ENCODE measurements at regions not wholly inside any gene's neighbourhood (a gene's known extent, or its start where the extent isn't known, plus 50 kb on each side); places are given as distances from the start of the nearest gene placed in this dataset.

DNA sequence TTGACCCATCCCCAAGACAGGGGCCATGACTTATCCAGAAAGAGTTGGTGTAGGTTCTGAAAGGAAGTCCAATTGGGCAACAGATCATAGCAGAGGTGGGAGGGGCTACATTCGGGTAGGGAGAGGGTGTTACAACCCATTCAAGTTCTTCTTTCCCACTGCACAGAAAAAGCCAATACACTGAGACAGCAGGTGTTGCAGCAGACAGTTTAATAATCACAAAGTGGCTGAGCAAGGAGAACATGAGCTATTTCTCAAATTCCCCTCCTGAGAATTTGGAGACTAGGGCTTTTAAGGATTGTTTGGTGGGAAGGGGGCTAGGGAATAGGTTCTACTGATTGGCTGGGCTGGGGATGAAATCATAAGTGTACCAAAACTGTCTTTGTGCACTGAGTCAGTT lies 328.4 kb upstream of the POU3F1 start:
- Histone ChIP-seq H3K27ac (no peak overlapping the region), H3K36me3 (no peaks in the 10 kb centered on the region), H3K4me3 (no peak overlapping the region), H3K9me3 (peaks cover 11 to 18% of the 10 kb centered on the region in 2 donors), H3K4me1 (no peaks in the 10 kb centered on the region), H3K27me3 (no peaks in the 10 kb centered on the region)
- intact Hi-C loops (cut with DNase I; ENCODE audit: low total_unique reads), result no loop called here
- TF ChIP-seq, protein P1, sequence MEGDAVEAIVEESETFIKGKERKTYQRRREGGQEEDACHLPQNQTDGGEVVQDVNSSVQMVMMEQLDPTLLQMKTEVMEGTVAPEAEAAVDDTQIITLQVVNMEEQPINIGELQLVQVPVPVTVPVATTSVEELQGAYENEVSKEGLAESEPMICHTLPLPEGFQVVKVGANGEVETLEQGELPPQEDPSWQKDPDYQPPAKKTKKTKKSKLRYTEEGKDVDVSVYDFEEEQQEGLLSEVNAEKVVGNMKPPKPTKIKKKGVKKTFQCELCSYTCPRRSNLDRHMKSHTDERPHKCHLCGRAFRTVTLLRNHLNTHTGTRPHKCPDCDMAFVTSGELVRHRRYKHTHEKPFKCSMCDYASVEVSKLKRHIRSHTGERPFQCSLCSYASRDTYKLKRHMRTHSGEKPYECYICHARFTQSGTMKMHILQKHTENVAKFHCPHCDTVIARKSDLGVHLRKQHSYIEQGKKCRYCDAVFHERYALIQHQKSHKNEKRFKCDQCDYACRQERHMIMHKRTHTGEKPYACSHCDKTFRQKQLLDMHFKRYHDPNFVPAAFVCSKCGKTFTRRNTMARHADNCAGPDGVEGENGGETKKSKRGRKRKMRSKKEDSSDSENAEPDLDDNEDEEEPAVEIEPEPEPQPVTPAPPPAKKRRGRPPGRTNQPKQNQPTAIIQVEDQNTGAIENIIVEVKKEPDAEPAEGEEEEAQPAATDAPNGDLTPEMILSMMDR (IDR thresholded peaks at IDR 0.05), result no peak
- TF ChIP-seq POLR2A (IDR thresholded peaks at IDR 0.05), result no peak
- no peak for DNase-seq (ENCODE audit: low spot score in 2 of 2)

DNA sequence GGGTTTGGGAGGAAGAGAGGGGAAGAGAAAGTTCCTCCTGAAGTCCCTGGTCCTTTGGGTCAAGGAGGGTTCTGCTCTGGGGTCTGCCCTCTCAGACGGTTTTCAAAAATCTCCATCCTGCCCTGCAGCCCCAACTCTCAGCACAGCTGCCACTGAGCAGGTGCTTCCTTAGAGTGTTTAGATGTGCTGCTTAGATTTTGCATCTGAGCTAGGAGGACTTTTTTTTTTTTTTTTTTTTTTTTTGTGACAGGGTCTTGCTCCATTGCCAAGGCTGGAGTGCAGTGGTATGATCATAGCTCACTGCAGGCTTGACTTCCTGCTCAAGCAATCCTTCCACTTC lies 324.9 kb upstream of the POU3F1 start:
- peaks cover 11 to 18% of the 10 kb centered on the region in 2 donors for H3K9me3 ChIP-seq
- H3K36me3 ChIP-seq, result no peaks in the 10 kb centered on the region
- H3K27me3 ChIP-seq, result no peaks in the 10 kb centered on the region
- intact Hi-C loops (cut with DNase I; ENCODE audit: low total_unique reads), result no loop called here
- no peak overlapping the region for H3K27ac ChIP-seq
- H3K4me3 ChIP-seq, result no peak overlapping the region
- H3K4me1 ChIP-seq, result no peaks in the 10 kb centered on the region
- TF ChIP-seq, protein P1 (IDR thresholded peaks at IDR 0.05), result no peak
- TF ChIP-seq POLR2AphosphoS5 (IDR thresholded peaks at IDR 0.05), result no peak
- no peak for TF ChIP-seq POLR2A (IDR thresholded peaks at IDR 0.05)
- no peak for DNase-seq (ENCODE audit: low spot score in 2 of 2)

DNA sequence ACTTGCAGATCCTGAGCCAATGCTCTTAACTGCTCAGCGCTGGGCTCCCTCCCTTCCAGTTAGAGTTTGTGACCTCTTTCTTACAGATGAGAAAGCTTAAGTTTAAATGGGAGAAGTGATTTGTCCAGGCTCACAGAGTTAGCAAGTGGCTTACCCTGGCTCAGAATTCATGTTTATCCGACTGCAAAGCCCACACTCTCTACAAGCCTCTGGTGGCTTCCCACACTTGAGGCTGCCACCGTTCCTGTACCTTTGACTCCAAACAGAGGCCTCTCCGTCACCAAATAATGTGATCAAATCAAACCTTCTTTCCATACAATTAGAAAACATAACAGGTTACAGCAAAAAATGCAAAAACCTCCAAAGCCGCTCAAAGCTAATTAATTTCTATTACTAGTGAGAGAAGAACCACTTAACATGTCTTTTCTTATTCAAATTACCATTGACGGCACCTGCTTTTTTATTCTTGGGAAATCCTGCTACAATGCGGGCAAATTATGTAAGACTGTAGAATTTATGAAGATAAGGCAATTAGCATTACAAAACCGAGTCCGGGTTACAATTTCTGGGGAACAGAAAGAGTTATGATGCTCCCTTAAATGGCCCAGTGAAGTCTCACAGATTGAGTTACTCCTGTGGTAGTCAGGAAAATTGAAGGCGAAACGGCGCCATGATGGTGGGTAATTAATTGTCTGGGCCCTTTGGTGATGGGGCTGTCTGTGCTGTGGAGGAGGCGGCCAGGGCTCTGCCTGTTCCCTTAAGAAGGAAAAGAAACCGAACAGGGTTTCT lies 324.3 kb upstream of the POU3F1 start:
- H3K36me3 ChIP-seq, result no peaks in the 10 kb centered on the region
- TF ChIP-seq, protein P1 (IDR thresholded peaks at IDR 0.05), result no peak
- no peak for TF ChIP-seq POLR2A (IDR thresholded peaks at IDR 0.05)
- no peak for TF ChIP-seq POLR2AphosphoS5 (IDR thresholded peaks at IDR 0.05)
- no peaks in the 10 kb centered on the region for H3K27me3 ChIP-seq
- no peak overlapping the region for H3K4me3 ChIP-seq
- no peak for DNase-seq (ENCODE audit: low spot score in 2 of 2)
- no peak overlapping the region for H3K27ac ChIP-seq
- no peaks in the 10 kb centered on the region for H3K4me1 ChIP-seq
- peaks cover 11 to 15% of the 10 kb centered on the region in 2 donors for H3K9me3 ChIP-seq
- intact Hi-C loops (cut with DNase I; ENCODE audit: low total_unique reads), result no loop called here

DNA sequence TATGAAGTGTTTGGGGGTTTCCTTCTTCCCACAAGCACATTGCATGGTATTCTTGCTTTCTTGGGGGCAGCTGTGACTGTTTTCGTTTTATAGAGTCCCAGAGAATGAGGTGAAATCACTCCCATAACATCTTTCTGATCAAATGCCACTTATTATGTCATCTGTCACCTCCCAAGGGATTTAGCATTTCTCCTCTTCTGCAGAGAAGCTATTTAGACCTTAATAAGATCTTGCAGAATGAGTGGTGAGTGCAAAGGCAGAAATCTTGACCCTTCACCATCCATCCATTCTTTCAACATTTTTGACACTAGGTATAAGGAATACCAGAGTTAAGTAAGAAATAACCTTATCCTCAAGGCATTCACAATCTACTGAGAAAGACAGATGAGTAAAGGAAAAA lies 318.6 kb upstream of the POU3F1 start:
- intact Hi-C loops (cut with DNase I; ENCODE audit: low total_unique reads), result no loop called here
- no peak overlapping the region for H3K4me3 ChIP-seq

DNA sequence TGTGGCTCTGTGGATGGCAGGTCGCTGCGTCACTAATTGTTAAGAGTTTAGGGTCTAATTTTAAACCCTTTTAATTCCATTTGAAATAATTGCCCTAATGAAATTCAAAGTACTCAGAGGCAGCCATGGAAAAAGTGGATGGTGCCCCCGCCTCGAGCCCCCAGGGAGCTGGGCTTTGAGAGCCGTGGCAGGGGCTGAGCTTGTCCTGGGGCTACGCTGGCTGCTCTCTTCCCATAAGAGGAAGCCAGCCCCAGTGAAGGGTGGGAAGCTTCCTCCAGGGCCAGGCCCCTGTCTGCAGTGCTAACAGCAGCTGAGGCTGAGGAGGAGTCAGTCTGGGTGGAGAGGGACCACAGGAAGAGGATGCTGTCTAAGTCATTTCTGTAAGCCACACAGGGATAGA lies 315.0 kb upstream of the POU3F1 start:
- no peak overlapping the region for H3K4me3 ChIP-seq
- no peaks in the 10 kb centered on the region for H3K4me1 ChIP-seq
- H3K27me3 ChIP-seq, result no peaks in the 10 kb centered on the region
- no peak overlapping the region for H3K27ac ChIP-seq
- TF ChIP-seq POLR2A (IDR thresholded peaks at IDR 0.05) (no peak), POLR2AphosphoS5 (IDR thresholded peaks at IDR 0.05) (no peak)
- TF ChIP-seq, protein P1 (IDR thresholded peaks at IDR 0.05), result no peak
- intact Hi-C loops (cut with DNase I; ENCODE audit: low total_unique reads), result no loop called here
- H3K9me3 ChIP-seq, result no peaks in the 10 kb centered on the region
- H3K36me3 ChIP-seq, result no peaks in the 10 kb centered on the region
- no peak for DNase-seq (ENCODE audit: low spot score in 2 of 2)

More for the DNA sequence above, 318.6 kb upstream of the POU3F1 start:
- Histone ChIP-seq H3K4me1 (no peaks in the 10 kb centered on the region), H3K27ac (no peak overlapping the region), H3K27me3 (no peaks in the 10 kb centered on the region), H3K36me3 (no peaks in the 10 kb centered on the region), H3K9me3 (no peaks in the 10 kb centered on the region)
- TF ChIP-seq POLR2A (IDR thresholded peaks at IDR 0.05), result no peak
- no peak for TF ChIP-seq POLR2AphosphoS5 (IDR thresholded peaks at IDR 0.05)
- TF ChIP-seq, protein P1 (IDR thresholded peaks at IDR 0.05), result no peak
- no peak for DNase-seq (ENCODE audit: low spot score in 2 of 2)

All from breast epithelium (tissue), 4 donors.